ENCODE measurements at regions not wholly inside any gene's neighbourhood (a gene's known extent, or its start where the extent isn't known, plus 50 kb on each side); places are given as distances from the start of the nearest gene placed in this dataset.
A peak's percentile ranks its signal among the peaks of the same experiment; 100 is the strongest.

- peaks cover 1% of the 10 kb centered on the region for H3K9me3 Mint-ChIP-seq
- H3K4me1 Mint-ChIP-seq = peaks cover 9% of the 10 kb centered on the region
- H3K36me3 Mint-ChIP-seq = no peaks in the 10 kb centered on the region
- H3K27ac Mint-ChIP-seq = no peak overlapping the region
- no peaks in the 10 kb centered on the region for H3K27me3 Mint-ChIP-seq
- no peak overlapping the region for H3K4me3 Mint-ChIP-seq
- DNase-seq = no peak
Measured at GRCh38 chr9:21656776-21657674, 145.4 kb upstream of the MTAP start.

- peaks cover 4% of the 10 kb centered on the region for H3K9me3 Mint-ChIP-seq
- H3K4me3 Mint-ChIP-seq = no peak overlapping the region
- DNase-seq = no peak
- no peaks in the 10 kb centered on the region for H3K36me3 Mint-ChIP-seq
- no peaks in the 10 kb centered on the region for H3K27me3 Mint-ChIP-seq
- H3K4me1 Mint-ChIP-seq = peaks cover 9% of the 10 kb centered on the region
- no peak overlapping the region for H3K27ac Mint-ChIP-seq
Measured at GRCh38 chr9:21657966-21658667, 144.3 kb upstream of the MTAP start.

GRCh38 chr9:21660976-21661375, 141.5 kb upstream of the MTAP start:
- H3K4me3 Mint-ChIP-seq = no peak overlapping the region
- peaks cover 2% of the 10 kb centered on the region for H3K9me3 Mint-ChIP-seq
- H3K27me3 Mint-ChIP-seq = no peaks in the 10 kb centered on the region
- DNase-seq = no peak
- H3K36me3 Mint-ChIP-seq = no peaks in the 10 kb centered on the region
- peaks cover 9% of the 10 kb centered on the region for H3K4me1 Mint-ChIP-seq
- no peak overlapping the region for H3K27ac Mint-ChIP-seq

GRCh38 chr9:21661626-21662025, 140.8 kb upstream of the MTAP start:
- DNase-seq = no peak
- H3K27ac Mint-ChIP-seq = no peak overlapping the region
- H3K27me3 Mint-ChIP-seq = no peaks in the 10 kb centered on the region
- H3K36me3 Mint-ChIP-seq = no peaks in the 10 kb centered on the region
- peaks cover 2% of the 10 kb centered on the region for H3K9me3 Mint-ChIP-seq
- no peak overlapping the region for H3K4me3 Mint-ChIP-seq
- H3K4me1 Mint-ChIP-seq = peaks cover 5% of the 10 kb centered on the region

GRCh38 chr9:21668516-21668915, 133.9 kb upstream of the MTAP start:
- Mint-ChIP-seq H3K27ac (no peak overlapping the region), H3K27me3 (no peaks in the 10 kb centered on the region), H3K4me3 (no peak overlapping the region), H3K4me1 (peaks cover 30% of the 10 kb centered on the region), H3K9me3 (peaks cover 3% of the 10 kb centered on the region), H3K36me3 (peaks cover 3% of the 10 kb centered on the region)
- no peak for DNase-seq

GRCh38 chr9:21669701-21670100, 132.7 kb upstream of the MTAP start:
- Mint-ChIP-seq H3K9me3 (peaks cover 3% of the 10 kb centered on the region), H3K4me3 (no peak overlapping the region), H3K4me1 (peaks cover 31% of the 10 kb centered on the region), H3K36me3 (peaks cover 3% of the 10 kb centered on the region), H3K27me3 (no peaks in the 10 kb centered on the region), H3K27ac (peak overlapping the region; percentile 0)
- DNase-seq = no peak

GRCh38 chr9:21670374-21670773, 132.1 kb upstream of the MTAP start:
- Mint-ChIP-seq H3K9me3 (peaks cover 3% of the 10 kb centered on the region), H3K4me3 (peak overlapping the region; percentile 0), H3K27ac (peak overlapping the region; percentile 12), H3K4me1 (peaks cover 32% of the 10 kb centered on the region), H3K36me3 (peaks cover 3% of the 10 kb centered on the region), H3K27me3 (no peaks in the 10 kb centered on the region)
- peak; percentile 31 for DNase-seq

GRCh38 chr9:21672140-21672539, 130.3 kb upstream of the MTAP start:
- H3K27me3 Mint-ChIP-seq = no peaks in the 10 kb centered on the region
- peaks cover 41% of the 10 kb centered on the region for H3K4me1 Mint-ChIP-seq
- H3K9me3 Mint-ChIP-seq = peaks cover 3% of the 10 kb centered on the region
- DNase-seq = no peak
- peaks cover 3% of the 10 kb centered on the region for H3K36me3 Mint-ChIP-seq
- no peak overlapping the region for H3K4me3 Mint-ChIP-seq
- no peak overlapping the region for H3K27ac Mint-ChIP-seq

GRCh38 chr9:21672761-21673160, 129.7 kb upstream of the MTAP start:
- Mint-ChIP-seq H3K27ac (no peak overlapping the region), H3K36me3 (peaks cover 3% of the 10 kb centered on the region), H3K4me3 (no peak overlapping the region), H3K27me3 (no peaks in the 10 kb centered on the region), H3K4me1 (peaks cover 46% of the 10 kb centered on the region), H3K9me3 (peaks cover 3% of the 10 kb centered on the region)
- DNase-seq = no peak

GRCh38 chr9:21674894-21675293, 127.5 kb upstream of the MTAP start:
- Mint-ChIP-seq H3K36me3 (peaks cover 3% of the 10 kb centered on the region), H3K27me3 (no peaks in the 10 kb centered on the region), H3K4me3 (no peak overlapping the region), H3K4me1 (peaks cover 40% of the 10 kb centered on the region), H3K9me3 (peaks cover 3% of the 10 kb centered on the region), H3K27ac (no peak overlapping the region)
- DNase-seq = no peak

- no peaks in the 10 kb centered on the region for H3K27me3 Mint-ChIP-seq
- peaks cover 3% of the 10 kb centered on the region for H3K36me3 Mint-ChIP-seq
- peaks cover 35% of the 10 kb centered on the region for H3K4me1 Mint-ChIP-seq
- no peak for DNase-seq
- peaks cover 3% of the 10 kb centered on the region for H3K9me3 Mint-ChIP-seq
- no peak overlapping the region for H3K27ac Mint-ChIP-seq
- no peak overlapping the region for H3K4me3 Mint-ChIP-seq
Measured at GRCh38 chr9:21677387-21677786, 125.0 kb upstream of the MTAP start.

GRCh38 chr9:21677834-21678233, 124.6 kb upstream of the MTAP start:
- no peak for DNase-seq
- peaks cover 3% of the 10 kb centered on the region for H3K36me3 Mint-ChIP-seq
- H3K4me1 Mint-ChIP-seq = peaks cover 37% of the 10 kb centered on the region
- no peaks in the 10 kb centered on the region for H3K27me3 Mint-ChIP-seq
- H3K27ac Mint-ChIP-seq = no peak overlapping the region
- no peak overlapping the region for H3K4me3 Mint-ChIP-seq
- peaks cover 3% of the 10 kb centered on the region for H3K9me3 Mint-ChIP-seq

GRCh38 chr9:21679432-21679831, 123.0 kb upstream of the MTAP start:
- DNase-seq = no peak
- no peak overlapping the region for H3K27ac Mint-ChIP-seq
- no peaks in the 10 kb centered on the region for H3K36me3 Mint-ChIP-seq
- H3K9me3 Mint-ChIP-seq = no peaks in the 10 kb centered on the region
- H3K27me3 Mint-ChIP-seq = no peaks in the 10 kb centered on the region
- peaks cover 49% of the 10 kb centered on the region for H3K4me1 Mint-ChIP-seq
- H3K4me3 Mint-ChIP-seq = no peak overlapping the region

- Mint-ChIP-seq H3K9me3 (no peaks in the 10 kb centered on the region), H3K4me1 (peaks cover 58% of the 10 kb centered on the region), H3K27me3 (no peaks in the 10 kb centered on the region), H3K27ac (no peak overlapping the region), H3K4me3 (no peak overlapping the region), H3K36me3 (no peaks in the 10 kb centered on the region)
- DNase-seq = no peak
Measured at GRCh38 chr9:21680590-21680989, 121.8 kb upstream of the MTAP start.

- Mint-ChIP-seq H3K4me1 (peaks cover 59% of the 10 kb centered on the region), H3K36me3 (no peaks in the 10 kb centered on the region), H3K4me3 (no peak overlapping the region), H3K27ac (no peak overlapping the region), H3K27me3 (no peaks in the 10 kb centered on the region), H3K9me3 (no peaks in the 10 kb centered on the region)
- no peak for DNase-seq
Measured at GRCh38 chr9:21681641-21682040, 120.8 kb upstream of the MTAP start.

GRCh38 chr9:21682381-21682780, 120.1 kb upstream of the MTAP start:
- no peak for DNase-seq
- H3K4me3 Mint-ChIP-seq = no peak overlapping the region
- H3K9me3 Mint-ChIP-seq = no peaks in the 10 kb centered on the region

More at GRCh38 chr9:21682381-21682780, 120.1 kb upstream of the MTAP start:
- H3K36me3 Mint-ChIP-seq = no peaks in the 10 kb centered on the region
- H3K27me3 Mint-ChIP-seq = no peaks in the 10 kb centered on the region
- H3K27ac Mint-ChIP-seq = no peak overlapping the region
- H3K4me1 Mint-ChIP-seq = peaks cover 64% of the 10 kb centered on the region
